ENCODE measurements at regions not wholly inside any gene's neighbourhood (a gene's known extent, or its start where the extent isn't known, plus 50 kb on each side); places are given as distances from the start of the nearest gene placed in this dataset.

- intact Hi-C loops (cut with micrococcal nuclease; ENCODE audit: unreplicated experiment) (no loop called here), in situ Hi-C loops (cut with MboI) (no loop called here)
- Histone ChIP-seq H3K27me3 (replicated peaks in 1 of 2; ENCODE audit: control insufficient read depth in 2 of 2, insufficient read depth in 2 of 2, low read length in 1 of 2) (no peaks in the 10 kb centered on the region), H3K4me1 (ENCODE audit: control insufficient read depth, insufficient read depth, low read length) (no peaks in the 10 kb centered on the region), H4K20me1 (ENCODE audit: control insufficient read depth, insufficient read depth) (no peaks in the 10 kb centered on the region), H3K79me2 (ENCODE audit: control insufficient read depth, insufficient read depth, low read length) (no peaks in the 10 kb centered on the region), H2AFZ (ENCODE audit: control insufficient read depth, low read depth, low read length) (no peak overlapping the region), H3K4me2 (ENCODE audit: control insufficient read depth, insufficient read depth) (no peak overlapping the region), H3K27ac (ENCODE audit: control insufficient read depth, insufficient read depth) (no peak overlapping the region), H3K9me3 (replicated peaks; ENCODE audit: control insufficient read depth, insufficient read depth, low read length) (no peaks in the 10 kb centered on the region), H3K36me3 (ENCODE audit: control insufficient read depth in 2 of 2, insufficient read depth in 2 of 2, low read length in 1 of 2) (no peaks in the 10 kb centered on the region), H3K9ac (ENCODE audit: control insufficient read depth, insufficient read depth, low read length) (no peak overlapping the region), H3K4me3 (no peak overlapping the region)
- WGBS (ENCODE audit: insufficient coverage, insufficient replicate concordance, low lambda C conversion rate, missing lambda C conversion rate) = 19% methylated on average over 6 of the region's 6 CpGs
- FAIRE-seq = no peak
- RAD21 ChIA-PET (ENCODE audit: unreplicated experiment) = no interaction called here
- no TSS peak for BruUV-seq (replicated peaks)
- no peak for TF ChIP-seq ASH2L (IDR thresholded peaks at IDR 0.05; ENCODE audit: borderline replicate concordance, low read depth)
- TF ChIP-seq SMAD5 (IDR thresholded peaks at IDR 0.05; ENCODE audit: low read depth) = no peak
- no peak for TF ChIP-seq BCL11A (IDR thresholded peaks at IDR 0.05; ENCODE audit: low read depth, low read length)
- no peak for TF ChIP-seq NKRF (conservative IDR thresholded peaks at IDR 0.05)
- no peak for TF ChIP-seq HDGF (IDR thresholded peaks at IDR 0.05)
- TF ChIP-seq USF1 (IDR thresholded peaks at IDR 0.05; ENCODE audit: borderline replicate concordance, extremely low read length, insufficient read depth, low read depth, low read length) = no peak
- TF ChIP-seq USF2 (IDR thresholded peaks at IDR 0.05; ENCODE audit: borderline replicate concordance, low read depth, low read length) = no peak
- TF ChIP-seq TBL1XR1 (IDR thresholded peaks at IDR 0.05; ENCODE audit: low read depth, low read length) = no peak
- TF ChIP-seq CBFB (IDR thresholded peaks at IDR 0.05; ENCODE audit: low read depth) = no peak
- no peak for TF ChIP-seq CREB1 (IDR thresholded peaks at IDR 0.05; ENCODE audit: low read depth)
- no peak for TF ChIP-seq MAX (IDR thresholded peaks at IDR 0.05; ENCODE audit: low read depth, low read length)
- no peak for DNase-seq (ENCODE audit: low read depth, low spot score)
- POLR2A ChIA-PET = no interaction called here
- SMC1A ChIA-PET (ENCODE audit: uncharacterized antibody, unreplicated experiment) = interaction anchor here (1.4 to 1.6 kb wide), 2 partner anchors 13 to 15 kb away, joined by 3 to 7 read pairs; no protein-coding TSS in a partner anchor
- CTCF ChIA-PET = interaction anchor here (0.9 to 1.3 kb wide), 3 partner anchors 19 to 204 kb away, joined by 3 read pairs; no protein-coding TSS in a partner anchor
- ATAC-seq = no peak
Measured at GRCh38 chr1:90783181-90783580, 66.1 kb upstream of the BARHL2 start.
